Activated T-cell treated with anti-CD3 and anti-CD28 coated beads, Interleukin-2, amount 50 U/mL, for 4 hours (primary cell): ENCODE measurements at regions not wholly inside any gene's neighbourhood (a gene's known extent, or its start where the extent isn't known, plus 50 kb on each side); places are given as distances from the start of the nearest gene placed in this dataset.

Source experiments
- ATAC-seq, 2 donors: fragments of 200-7000 bp; cut with Tn5 transposase; one replicate each; pipeline ENCODE4 v1.10.0; 2021
- DNase-seq: peaks from one replicate; pipeline ENCODE4 v3.0.0-alpha.2; 2020
- H3K27me3 Mint-ChIP-seq: one replicate; pipeline ENCODE4 v1.8.0; 2021; ENCODE audit warnings: low read depth, mixed read lengths
- H3K36me3 Mint-ChIP-seq: one replicate; pipeline ENCODE4 v1.8.0; 2022; ENCODE audit warnings: mixed read lengths; ENCODE audit not compliant: insufficient read depth
- H3K4me1 Mint-ChIP-seq: one replicate; pipeline ENCODE4 v1.8.0; 2021; ENCODE audit warnings: low read depth, mixed read lengths
- H3K4me3 Mint-ChIP-seq: one replicate; pipeline ENCODE4 v1.8.0; 2021; ENCODE audit warnings: mild to moderate bottlenecking, moderate library complexity, mixed read lengths
- H3K9me3 Mint-ChIP-seq: one replicate; pipeline ENCODE4 v1.8.0; 2021; ENCODE audit warnings: mixed read lengths

DNA sequence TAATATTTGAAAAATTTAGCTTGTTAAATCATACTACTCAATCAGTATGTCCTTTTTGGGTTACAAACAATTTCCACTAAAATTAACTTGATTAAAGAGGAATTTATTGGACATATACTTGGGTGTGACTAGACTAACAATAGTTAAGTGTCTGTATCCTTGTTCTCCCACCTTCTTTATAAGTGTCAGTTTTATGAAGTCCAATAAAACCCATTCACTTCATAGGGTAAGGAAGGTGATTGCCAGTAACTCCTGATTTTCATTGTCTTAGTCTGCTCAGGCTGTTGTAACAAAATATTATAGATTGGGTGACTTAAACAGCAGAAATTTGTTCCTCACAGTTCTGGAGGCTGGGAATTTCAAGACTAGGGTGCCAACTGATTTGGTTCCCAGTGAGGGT, 800.0 kb downstream of the PDHA2 start:
- Mint-ChIP-seq H3K27me3 (no peaks in the 10 kb centered on the region), H3K9me3 (peaks cover 19% of the 10 kb centered on the region), H3K4me1 (no peaks in the 10 kb centered on the region), H3K36me3 (no peaks in the 10 kb centered on the region), H3K4me3 (no peak overlapping the region)
- no peak for ATAC-seq
- DNase-seq = no peak

DNA sequence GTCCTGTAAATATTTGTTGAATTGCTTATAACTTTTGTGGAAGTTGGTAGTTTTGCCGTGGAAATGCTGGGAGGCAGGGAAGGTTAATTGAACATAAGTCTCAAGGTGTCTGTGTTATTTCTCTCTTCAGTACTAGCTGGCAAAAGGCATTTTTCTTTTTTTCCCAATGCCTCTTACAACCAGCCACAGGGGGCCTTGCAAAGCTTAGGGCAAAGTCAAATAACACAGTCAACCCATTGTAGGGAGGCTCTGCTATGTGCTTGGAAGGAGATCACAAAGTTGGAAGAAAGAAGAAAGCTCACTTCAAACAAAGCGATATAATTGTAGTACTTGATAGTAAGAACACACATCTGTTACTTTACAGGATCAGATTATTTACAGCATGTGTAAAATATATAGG, 802.6 kb downstream of the PDHA2 start:
- no peak for DNase-seq
- no peaks in the 10 kb centered on the region for H3K27me3 Mint-ChIP-seq
- H3K36me3 Mint-ChIP-seq = no peaks in the 10 kb centered on the region
- H3K4me3 Mint-ChIP-seq = no peak overlapping the region
- peaks cover 18% of the 10 kb centered on the region for H3K9me3 Mint-ChIP-seq
- H3K4me1 Mint-ChIP-seq = no peaks in the 10 kb centered on the region
- no peak for ATAC-seq

DNA sequence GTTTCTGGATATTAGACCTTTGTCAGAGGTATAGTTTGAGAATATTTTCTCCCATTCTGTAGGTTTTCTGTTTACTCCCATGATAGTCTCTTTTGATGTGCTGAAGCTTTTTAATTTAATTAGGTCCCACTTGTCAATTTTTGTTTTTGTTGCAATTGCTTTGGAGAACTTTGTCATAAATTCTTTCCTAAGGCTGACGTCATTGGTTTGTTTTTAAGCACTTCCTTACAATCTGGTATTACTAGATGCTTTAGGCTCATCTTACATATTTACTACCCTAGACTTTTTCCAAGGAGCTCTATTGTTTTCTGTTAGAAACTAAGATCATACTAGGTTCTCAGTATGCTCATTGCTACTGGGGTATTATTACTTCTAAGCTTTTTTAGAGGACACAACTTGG, 806.3 kb downstream of the PDHA2 start:
- Mint-ChIP-seq H3K9me3 (peaks cover 14% of the 10 kb centered on the region), H3K36me3 (no peaks in the 10 kb centered on the region), H3K4me3 (no peak overlapping the region), H3K27me3 (no peaks in the 10 kb centered on the region), H3K4me1 (no peaks in the 10 kb centered on the region)
- DNase-seq (no peak), ATAC-seq (no peak)

DNA sequence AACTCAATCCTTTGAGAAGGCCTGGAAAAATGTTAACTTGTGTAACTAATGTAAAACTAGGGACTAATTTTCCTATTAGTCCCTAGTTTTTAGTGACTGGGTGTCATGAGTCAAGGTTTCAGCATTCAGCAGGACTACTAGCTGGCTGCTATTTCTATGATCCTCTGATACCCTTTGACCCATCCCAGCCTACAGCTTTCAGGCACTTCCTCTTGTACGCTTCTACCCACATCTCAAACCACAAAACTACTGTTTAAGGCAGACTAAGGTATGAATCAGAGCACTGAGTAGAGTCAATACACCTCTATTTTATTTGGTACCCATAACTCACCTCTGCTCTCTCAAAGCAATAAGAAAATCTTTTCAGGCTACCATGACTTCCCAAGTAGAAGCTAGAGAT, 809.6 kb downstream of the PDHA2 start:
- peaks cover 5% of the 10 kb centered on the region for H3K9me3 Mint-ChIP-seq
- ATAC-seq (no peak), DNase-seq (no peak)
- H3K36me3 Mint-ChIP-seq = no peaks in the 10 kb centered on the region
- H3K4me3 Mint-ChIP-seq = no peak overlapping the region
- H3K4me1 Mint-ChIP-seq = no peaks in the 10 kb centered on the region
- H3K27me3 Mint-ChIP-seq = no peaks in the 10 kb centered on the region

DNA sequence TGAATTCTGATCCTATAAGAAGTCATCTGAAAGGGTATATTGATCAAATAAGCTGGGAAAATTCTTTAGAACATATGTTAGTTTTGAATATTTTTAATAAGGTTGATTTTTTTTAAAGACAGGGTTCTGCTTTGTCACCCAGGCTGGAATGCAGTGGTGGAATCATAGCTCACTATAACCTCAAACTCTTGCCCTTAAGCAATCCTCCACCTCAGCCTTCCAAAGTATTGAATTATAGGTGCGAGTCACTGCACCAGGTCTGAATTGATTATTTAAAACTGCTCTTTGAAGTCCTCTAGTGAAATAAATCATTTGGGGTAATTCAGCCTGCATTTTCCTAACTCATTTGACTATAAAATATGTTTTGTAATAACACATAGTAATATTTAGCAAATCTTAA, 812.3 kb downstream of the PDHA2 start:
- Mint-ChIP-seq H3K4me3 (no peak overlapping the region), H3K9me3 (peaks cover 4% of the 10 kb centered on the region), H3K4me1 (no peaks in the 10 kb centered on the region), H3K36me3 (no peaks in the 10 kb centered on the region), H3K27me3 (no peaks in the 10 kb centered on the region)
- no peak for ATAC-seq
- DNase-seq = no peak

DNA sequence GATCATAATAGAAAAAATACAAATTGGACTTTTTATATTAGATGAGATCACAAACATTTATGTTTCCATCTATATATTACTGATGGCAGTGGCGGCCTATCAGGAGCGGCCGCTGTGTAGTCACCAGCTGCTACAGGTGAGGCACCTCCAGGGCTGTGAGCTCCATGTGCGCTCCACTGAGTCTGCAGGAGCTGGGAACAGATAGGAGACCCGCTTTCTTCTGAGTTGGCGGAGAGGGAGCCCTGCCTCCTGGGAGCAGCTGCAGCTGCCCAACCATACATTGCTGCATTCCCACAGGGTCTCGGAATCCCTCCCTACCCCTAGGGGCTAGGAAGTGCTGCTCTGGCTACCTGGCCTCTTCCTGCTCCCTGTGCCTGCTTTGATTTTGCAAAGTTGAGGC, 812.9 kb downstream of the PDHA2 start:
- no peak for DNase-seq
- Mint-ChIP-seq H3K27me3 (no peaks in the 10 kb centered on the region), H3K36me3 (no peaks in the 10 kb centered on the region), H3K4me3 (no peak overlapping the region), H3K4me1 (no peaks in the 10 kb centered on the region), H3K9me3 (no peaks in the 10 kb centered on the region)
- ATAC-seq = no peak

DNA sequence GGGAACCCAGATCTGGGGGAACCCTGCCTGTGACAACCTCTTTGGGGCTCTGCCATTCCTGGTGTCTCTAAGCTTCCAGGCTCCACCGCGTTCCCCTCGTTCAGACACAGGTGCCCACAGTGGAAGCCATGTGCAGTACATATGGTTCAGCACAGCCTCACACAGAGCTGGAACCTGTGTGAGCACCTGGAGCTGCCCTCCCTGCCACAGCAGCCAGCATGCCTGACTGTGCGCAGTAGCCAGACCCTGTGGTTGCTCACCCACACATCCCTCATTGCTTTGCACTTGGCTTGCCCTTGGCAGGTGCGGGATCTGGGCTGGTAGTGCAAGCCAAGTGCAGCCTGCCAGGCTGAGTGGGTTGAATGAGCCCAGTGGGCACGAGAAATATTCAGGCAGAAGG, 814.2 kb downstream of the PDHA2 start:
- H3K9me3 Mint-ChIP-seq = peaks cover 3% of the 10 kb centered on the region
- no peak for ATAC-seq

DNA sequence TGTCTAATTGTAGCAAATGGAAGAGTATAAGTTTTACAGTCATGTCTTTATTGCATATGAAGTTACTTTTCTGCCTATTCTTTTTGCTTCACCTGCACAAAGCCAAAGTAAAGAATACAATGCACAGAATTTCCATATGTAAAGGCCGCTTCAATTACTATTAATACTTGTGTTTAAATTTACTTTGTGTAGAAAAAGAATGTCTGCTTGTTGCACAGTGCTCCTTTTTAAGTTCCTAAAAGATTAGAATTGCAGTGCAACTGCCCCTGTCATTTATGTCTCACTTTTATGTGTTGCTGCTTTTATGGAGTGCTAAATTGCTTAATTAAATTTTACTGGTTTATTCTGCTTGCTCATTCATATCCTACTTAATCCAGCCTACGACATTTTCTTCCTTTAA, 830.5 kb downstream of the PDHA2 start:
- peaks cover 4% of the 10 kb centered on the region for H3K9me3 Mint-ChIP-seq
- no peaks in the 10 kb centered on the region for H3K27me3 Mint-ChIP-seq
- ATAC-seq (no peak), DNase-seq (no peak)
- no peaks in the 10 kb centered on the region for H3K4me1 Mint-ChIP-seq
- H3K4me3 Mint-ChIP-seq = no peak overlapping the region
- H3K36me3 Mint-ChIP-seq = no peaks in the 10 kb centered on the region

More for the DNA sequence above, 814.2 kb downstream of the PDHA2 start:
- no peak overlapping the region for H3K4me3 Mint-ChIP-seq
- no peaks in the 10 kb centered on the region for H3K27me3 Mint-ChIP-seq
- no peaks in the 10 kb centered on the region for H3K4me1 Mint-ChIP-seq
- no peaks in the 10 kb centered on the region for H3K36me3 Mint-ChIP-seq
- no peak for DNase-seq

DNA sequence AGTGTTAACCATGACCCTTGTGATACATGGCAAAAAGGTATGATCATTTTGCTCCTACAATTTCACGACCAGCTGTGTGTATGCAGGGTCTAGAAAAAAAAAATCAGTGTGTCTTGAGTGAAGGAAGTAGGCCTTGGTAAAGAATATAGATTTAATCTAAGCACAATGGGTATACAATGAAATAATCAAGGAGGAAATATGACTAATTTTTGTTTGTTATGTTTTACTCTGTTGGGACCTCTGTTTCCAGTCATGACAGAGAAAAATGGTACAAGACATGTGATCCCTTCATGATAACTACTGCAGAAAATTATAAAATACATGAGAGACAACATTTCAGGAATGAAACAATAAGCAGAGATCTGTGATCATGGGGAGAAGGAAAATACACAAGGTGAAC, 835.5 kb downstream of the PDHA2 start:
- DNase-seq = no peak
- ATAC-seq = no peak
- no peaks in the 10 kb centered on the region for H3K27me3 Mint-ChIP-seq

GRCh38 chr4:96675896-96676295, 836.0 kb downstream of the PDHA2 start:
- ATAC-seq = no peak
- H3K4me1 Mint-ChIP-seq = no peaks in the 10 kb centered on the region
- no peaks in the 10 kb centered on the region for H3K36me3 Mint-ChIP-seq
- no peak for DNase-seq
- no peaks in the 10 kb centered on the region for H3K9me3 Mint-ChIP-seq
- no peaks in the 10 kb centered on the region for H3K27me3 Mint-ChIP-seq
- H3K4me3 Mint-ChIP-seq = no peak overlapping the region

More for the DNA sequence above, 835.5 kb downstream of the PDHA2 start:
- Mint-ChIP-seq H3K9me3 (no peaks in the 10 kb centered on the region), H3K4me3 (no peak overlapping the region), H3K36me3 (no peaks in the 10 kb centered on the region), H3K4me1 (no peaks in the 10 kb centered on the region)

DNA sequence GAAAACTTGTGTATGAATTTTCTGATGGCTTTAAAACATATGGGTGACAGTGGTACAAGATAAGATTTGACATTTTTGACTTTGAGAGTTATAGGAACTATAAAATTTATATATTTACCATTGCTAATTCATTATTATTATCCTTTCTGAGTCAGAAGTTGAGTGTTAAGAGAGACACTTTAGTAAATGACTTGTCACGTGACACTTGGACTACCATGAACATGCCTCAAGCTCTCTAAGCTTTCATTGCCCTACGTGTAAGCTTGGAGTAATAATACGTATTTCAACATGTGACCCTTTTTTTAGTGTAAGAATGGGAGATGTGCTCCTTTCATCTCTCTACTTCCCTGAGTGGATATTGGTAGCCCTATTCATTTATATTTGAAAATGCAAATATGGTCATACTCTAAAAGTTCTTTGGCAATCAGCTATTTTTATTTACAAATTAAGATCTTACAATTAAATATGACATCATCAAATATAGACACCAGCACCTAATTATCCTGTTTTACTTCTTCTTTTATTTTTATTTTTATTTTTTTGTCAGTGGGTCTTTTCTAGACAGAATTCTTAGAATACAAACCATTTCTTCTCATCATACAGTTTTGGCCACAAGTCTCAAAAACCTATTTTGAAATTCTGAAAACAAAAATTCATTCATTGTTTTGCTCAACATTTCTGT, 837.0 kb downstream of the PDHA2 start:
- ATAC-seq (no peak), DNase-seq (no peak)
- Mint-ChIP-seq H3K4me1 (no peaks in the 10 kb centered on the region), H3K36me3 (no peaks in the 10 kb centered on the region), H3K27me3 (no peaks in the 10 kb centered on the region), H3K4me3 (no peak overlapping the region), H3K9me3 (no peaks in the 10 kb centered on the region)

DNA sequence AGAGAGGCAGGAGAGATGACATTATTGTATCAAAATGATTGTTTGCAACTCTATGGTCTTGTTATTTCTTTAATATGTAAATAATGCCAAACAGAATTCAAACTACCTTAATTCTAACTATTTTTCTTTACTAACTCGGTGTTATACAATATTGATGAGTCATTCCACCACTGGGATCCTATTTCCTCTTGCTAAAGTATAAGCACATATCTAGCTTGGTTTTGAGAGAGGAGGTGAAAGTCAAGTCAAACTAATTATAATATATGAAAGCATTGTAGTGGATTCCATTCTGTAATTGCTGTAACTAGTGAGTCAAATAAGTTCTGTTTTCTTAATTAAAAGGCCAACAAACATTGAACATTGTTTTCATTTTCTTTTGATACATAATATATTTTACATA, 837.6 kb downstream of the PDHA2 start:
- H3K4me1 Mint-ChIP-seq = no peaks in the 10 kb centered on the region
- DNase-seq (no peak), ATAC-seq (no peak)
- no peaks in the 10 kb centered on the region for H3K27me3 Mint-ChIP-seq
- no peak overlapping the region for H3K4me3 Mint-ChIP-seq
- H3K9me3 Mint-ChIP-seq = no peaks in the 10 kb centered on the region
- no peaks in the 10 kb centered on the region for H3K36me3 Mint-ChIP-seq

DNA sequence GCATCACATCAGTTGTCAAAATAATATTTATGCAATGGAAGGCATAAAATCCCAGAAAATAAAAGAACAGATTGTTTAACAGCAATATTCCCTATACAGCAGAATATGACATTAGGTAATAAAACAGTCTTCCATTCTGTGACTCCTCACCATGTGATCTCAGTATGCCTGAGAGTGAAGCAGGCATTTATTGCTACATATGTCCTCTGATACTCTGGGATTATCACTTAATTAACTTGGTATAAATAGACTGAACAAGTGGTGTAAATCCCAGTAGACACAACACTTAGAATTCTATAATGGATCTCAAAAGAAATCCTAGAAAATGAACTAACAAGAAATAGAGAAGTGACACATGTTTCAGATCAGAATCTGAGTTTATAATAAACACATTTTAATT, 841.3 kb downstream of the PDHA2 start:
- no peak for ATAC-seq
- H3K4me3 Mint-ChIP-seq = no peak overlapping the region
- no peaks in the 10 kb centered on the region for H3K27me3 Mint-ChIP-seq
- no peaks in the 10 kb centered on the region for H3K36me3 Mint-ChIP-seq
- DNase-seq = no peak
- H3K9me3 Mint-ChIP-seq = no peaks in the 10 kb centered on the region
- H3K4me1 Mint-ChIP-seq = no peaks in the 10 kb centered on the region

DNA sequence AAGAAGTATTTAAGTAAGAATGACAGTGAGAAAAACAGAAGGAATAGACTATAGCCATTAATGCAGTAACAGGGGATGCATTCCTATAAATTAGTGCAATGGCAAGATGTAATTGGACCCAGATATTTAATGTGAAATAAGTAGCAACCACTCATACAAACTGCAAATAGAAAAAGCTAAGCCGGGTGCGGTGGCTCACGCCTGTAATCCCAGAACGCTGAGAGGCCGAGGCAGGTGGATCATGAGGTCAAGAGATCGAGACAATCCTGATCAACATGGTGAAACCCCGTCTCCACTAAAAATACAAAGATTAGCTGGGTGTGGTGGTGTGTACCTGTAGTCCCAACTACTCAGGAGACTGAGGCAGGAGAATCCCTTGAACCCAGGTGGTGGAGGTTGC, 845.8 kb downstream of the PDHA2 start:
- H3K9me3 Mint-ChIP-seq = no peaks in the 10 kb centered on the region
- H3K27me3 Mint-ChIP-seq = no peaks in the 10 kb centered on the region
- no peak overlapping the region for H3K4me3 Mint-ChIP-seq
- ATAC-seq = no peak
- H3K4me1 Mint-ChIP-seq = no peaks in the 10 kb centered on the region
- H3K36me3 Mint-ChIP-seq = no peaks in the 10 kb centered on the region
- no peak for DNase-seq

DNA sequence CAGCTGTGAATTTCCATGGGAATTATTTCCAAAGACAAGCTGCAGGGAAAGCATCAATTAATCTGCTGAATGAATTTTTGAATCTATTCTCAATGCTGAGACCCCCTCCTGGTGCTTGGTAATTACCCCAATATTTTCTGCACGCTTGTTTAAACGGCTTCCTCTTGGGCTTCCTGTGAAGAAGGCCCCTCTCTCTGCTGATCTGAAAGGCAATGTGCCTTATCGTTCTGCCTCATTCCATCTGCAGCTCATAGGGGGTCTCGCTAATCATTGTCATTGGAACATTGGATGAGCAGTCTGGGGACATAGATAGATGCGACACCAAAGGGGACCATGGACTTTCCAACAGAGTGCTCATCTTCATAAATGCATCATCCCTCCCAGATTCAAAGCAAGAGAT, 851.6 kb downstream of the PDHA2 start:
- H3K4me3 Mint-ChIP-seq = no peak overlapping the region
- H3K27me3 Mint-ChIP-seq = no peaks in the 10 kb centered on the region
- ATAC-seq = no peak
- no peaks in the 10 kb centered on the region for H3K36me3 Mint-ChIP-seq
- no peak for DNase-seq
- no peaks in the 10 kb centered on the region for H3K4me1 Mint-ChIP-seq
- peaks cover 13% of the 10 kb centered on the region for H3K9me3 Mint-ChIP-seq

DNA sequence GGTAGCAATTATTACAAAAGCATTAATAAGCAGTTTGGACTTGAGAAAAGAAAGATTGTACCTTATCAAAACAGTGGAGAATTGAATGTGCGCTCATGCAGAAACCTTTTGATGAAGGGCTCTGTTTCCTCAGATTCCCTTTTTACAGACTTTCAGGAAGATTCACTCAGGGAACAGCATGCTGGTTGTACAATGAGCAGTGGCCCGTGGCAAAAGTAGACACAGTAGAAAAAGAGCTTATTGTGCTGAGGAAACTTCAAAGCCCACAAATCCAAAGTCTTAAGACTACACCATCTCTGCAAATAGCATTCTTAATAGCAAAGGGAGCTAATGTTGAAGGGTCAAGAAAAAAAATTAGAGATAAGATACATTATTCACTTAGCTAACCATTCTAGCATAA, 858.9 kb downstream of the PDHA2 start:
- Mint-ChIP-seq H3K9me3 (no peaks in the 10 kb centered on the region), H3K36me3 (no peaks in the 10 kb centered on the region), H3K4me3 (no peak overlapping the region), H3K4me1 (no peaks in the 10 kb centered on the region), H3K27me3 (no peaks in the 10 kb centered on the region)
- ATAC-seq (no peak), DNase-seq (no peak)
